ENCODE measurements at regions not wholly inside any gene's neighbourhood (a gene's known extent, or its start where the extent isn't known, plus 50 kb on each side); places are given as distances from the start of the nearest gene placed in this dataset.

GRCh38 chr13:62781866-62782265 is 1366.2 kb upstream of the PCDH20 start:
- no peaks in the 10 kb centered on the region for H3K4me1 ChIP-seq
- WGBS, 2 donors, result 69 to 75% methylated on average over 1 of the region's 1 CpG
- H3K9me3 ChIP-seq, result no peaks in the 10 kb centered on the region
- DNase-seq (no peak), ATAC-seq (no peak), FAIRE-seq (no peak)
- no peaks in the 10 kb centered on the region for H3K36me3 ChIP-seq
- no peaks in the 10 kb centered on the region for H3K27me3 ChIP-seq
- H3K4me3 ChIP-seq, result no peak overlapping the region
- H3K27ac ChIP-seq, result no peak overlapping the region
- intact Hi-C loops (cut with DNase I), result no loop called here
- TF ChIP-seq CTCF (IDR thresholded peaks at IDR 0.05), result no peak

- H3K36me3 ChIP-seq, result no peaks in the 10 kb centered on the region
- no peak for DNase-seq
- no peaks in the 10 kb centered on the region for H3K9me3 ChIP-seq
- WGBS, 2 donors, result 80 to 81% methylated on average over 6 of the region's 6 CpGs
- no peaks in the 10 kb centered on the region for H3K27me3 ChIP-seq
- no peak for TF ChIP-seq CTCF (IDR thresholded peaks at IDR 0.05)
- H3K4me1 ChIP-seq, result no peaks in the 10 kb centered on the region
- no peak for ATAC-seq
- H3K4me3 ChIP-seq, result no peak overlapping the region
- intact Hi-C loops (cut with DNase I), result no loop called here
- no peak overlapping the region for H3K27ac ChIP-seq
- FAIRE-seq, result no peak
These were observed 1363.5 kb upstream of the PCDH20 start for GRCh38 chr13:62779161-62779560.

GRCh38 chr13:62767473-62767872 is 1351.8 kb upstream of the PCDH20 start:
- Histone ChIP-seq H3K4me1 (no peaks in the 10 kb centered on the region), H3K27me3 (no peaks in the 10 kb centered on the region), H3K4me3 (no peak overlapping the region), H3K27ac (no peak overlapping the region), H3K36me3 (no peaks in the 10 kb centered on the region), H3K9me3 (no peaks in the 10 kb centered on the region)
- FAIRE-seq (no peak), DNase-seq (peak in 1 of 6 donors; percentile 23), ATAC-seq (no peak)
- no peak for TF ChIP-seq CTCF (IDR thresholded peaks at IDR 0.05)
- intact Hi-C loops (cut with DNase I), result no loop called here
- 89 to 90% methylated on average over 9 of the region's 9 CpGs for WGBS, 2 donors

GRCh38 chr13:62760724-62761123 is 1345.1 kb upstream of the PCDH20 start:
- H3K36me3 ChIP-seq, result no peaks in the 10 kb centered on the region
- no peaks in the 10 kb centered on the region for H3K4me1 ChIP-seq
- no peak for DNase-seq
- no peak for FAIRE-seq
- no peak for ATAC-seq
- H3K9me3 ChIP-seq, result no peaks in the 10 kb centered on the region
- no peak overlapping the region for H3K27ac ChIP-seq
- 68 to 81% methylated on average over 1 of the region's 1 CpG for WGBS, 2 donors
- H3K27me3 ChIP-seq, result no peaks in the 10 kb centered on the region
- TF ChIP-seq CTCF (IDR thresholded peaks at IDR 0.05), result no peak
- no peak overlapping the region for H3K4me3 ChIP-seq
- intact Hi-C loops (cut with DNase I), result no loop called here

GRCh38 chr13:62747629-62748028 is 1332.0 kb upstream of the PCDH20 start:
- intact Hi-C loops (cut with DNase I), result no loop called here
- Histone ChIP-seq H3K4me1 (no peaks in the 10 kb centered on the region), H3K36me3 (no peaks in the 10 kb centered on the region), H3K27ac (no peak overlapping the region), H3K27me3 (no peaks in the 10 kb centered on the region), H3K4me3 (no peak overlapping the region), H3K9me3 (no peaks in the 10 kb centered on the region)
- no peak for FAIRE-seq
- TF ChIP-seq CTCF (IDR thresholded peaks at IDR 0.05), result no peak
- no peak for DNase-seq
- ATAC-seq, result no peak
- 27 to 33% methylated on average over 2 of the region's 2 CpGs for WGBS, 2 donors

Measured in pancreas (tissue), 10 donors.